GM19328 (cell line): ENCODE measurements at regions not wholly inside any gene's neighbourhood (a gene's known extent, or its start where the extent isn't known, plus 50 kb on each side); places are given as distances from the start of the nearest gene placed in this dataset.

ENCODE experiments used
- ATAC-seq: cut with Tn5 transposase; IDR thresholded peaks from one replicate; pipeline ENCODE4 v1.9.1; 2021; ENCODE audit warnings: mild to moderate bottlenecking, moderate library complexity; ENCODE audit not compliant: unreplicated experiment

- ATAC-seq: no peak
Observed at GRCh38 chr9:27625751-27626150, 52.5 kb upstream of the C9orf72 start.

GRCh38 chr9:27626244-27627187, 53.2 kb upstream of the C9orf72 start:
- ATAC-seq: no peak

- ATAC-seq: no peak
Observed at GRCh38 chr9:27627188-27627564, 53.9 kb upstream of the C9orf72 start.

GRCh38 chr9:27628311-27628710, 55.0 kb upstream of the C9orf72 start:
- ATAC-seq: no peak

- ATAC-seq: no peak
Observed at GRCh38 chr9:27629425-27629824, 56.1 kb upstream of the C9orf72 start.

- ATAC-seq: no peak
Observed at GRCh38 chr9:27632254-27632653, 59.0 kb upstream of the C9orf72 start.

- no peak for ATAC-seq
Observed at GRCh38 chr9:27633764-27634163, 60.5 kb upstream of the C9orf72 start.

GRCh38 chr9:27634879-27635278, 61.6 kb upstream of the C9orf72 start:
- ATAC-seq: no peak

- ATAC-seq: no peak
Observed at GRCh38 chr9:27638716-27639115, 65.4 kb upstream of the C9orf72 start.

GRCh38 chr9:27645161-27645840, 72.0 kb upstream of the C9orf72 start:
- no peak for ATAC-seq

- ATAC-seq: no peak
Observed at GRCh38 chr9:27653246-27653645, 80.0 kb upstream of the C9orf72 start.

- no peak for ATAC-seq
Observed at GRCh38 chr9:27653957-27654356, 80.7 kb upstream of the C9orf72 start.

GRCh38 chr9:27654629-27655285, 81.5 kb upstream of the C9orf72 start:
- ATAC-seq: no peak

- no peak for ATAC-seq
Observed at GRCh38 chr9:27655441-27655840, 82.2 kb upstream of the C9orf72 start.

- no peak for ATAC-seq
Observed at GRCh38 chr9:27659001-27659400, 85.7 kb upstream of the C9orf72 start.

- ATAC-seq: no peak
Observed at GRCh38 chr9:27659571-27659970, 86.3 kb upstream of the C9orf72 start.

GRCh38 chr9:27660148-27660547, 86.9 kb upstream of the C9orf72 start:
- ATAC-seq: no peak

GRCh38 chr9:27663526-27663925, 90.2 kb upstream of the C9orf72 start:
- ATAC-seq: no peak

- ATAC-seq: no peak
Observed at GRCh38 chr9:27664121-27664779, 91.0 kb upstream of the C9orf72 start.

GRCh38 chr9:27665136-27665535, 91.9 kb upstream of the C9orf72 start:
- ATAC-seq: no peak

- no peak for ATAC-seq
Observed at GRCh38 chr9:27668280-27668679, 95.0 kb upstream of the C9orf72 start.
